NCI-H345 treated with DMSO at 0.1 percent for 48 hours (cell line): ENCODE measurements at regions not wholly inside any gene's neighbourhood (a gene's known extent, or its start where the extent isn't known, plus 50 kb on each side); places are given as distances from the start of the nearest gene placed in this dataset.

Source experiments
- DNase-seq: peaks from one replicate; lab custom pipeline; 2025; ENCODE audit not compliant: unreplicated experiment; lab: John Stamatoyannopoulos, UW

- DNase-seq, result no peak
These were observed 62.1 kb downstream of the VCX3A start for GRCh38 chrX:6472652-6473342.

- no peak for DNase-seq
These were observed 66.2 kb downstream of the VCX3A start for GRCh38 chrX:6468706-6469105.

- no peak for DNase-seq
These were observed 69.2 kb downstream of the VCX3A start for GRCh38 chrX:6465756-6466155.

- DNase-seq, result no peak
These were observed 70.2 kb downstream of the VCX3A start for GRCh38 chrX:6464726-6465125.

GRCh38 chrX:6460893-6461490 lies 73.9 kb downstream of the VCX3A start:
- no peak for DNase-seq

- DNase-seq, result no peak
These were observed 78.7 kb downstream of the VCX3A start for GRCh38 chrX:6456196-6456595.

GRCh38 chrX:6449946-6450345 lies 85.0 kb downstream of the VCX3A start:
- DNase-seq, result no peak

GRCh38 chrX:6448003-6448402 lies 86.9 kb downstream of the VCX3A start:
- no peak for DNase-seq

GRCh38 chrX:6446582-6446981 lies 88.3 kb downstream of the VCX3A start:
- DNase-seq, result no peak

- no peak for DNase-seq
These were observed 94.3 kb downstream of the VCX3A start for GRCh38 chrX:6440648-6441047.

- no peak for DNase-seq
These were observed 102.7 kb downstream of the VCX3A start for GRCh38 chrX:6432226-6432625.

- no peak for DNase-seq
These were observed 127.4 kb downstream of the VCX3A start for GRCh38 chrX:6407542-6407941.

- DNase-seq, result no peak
These were observed 148.1 kb downstream of the VCX3A start for GRCh38 chrX:6386837-6387236.

GRCh38 chrX:6384921-6385320 lies 150.0 kb downstream of the VCX3A start:
- DNase-seq, result no peak

GRCh38 chrX:6384371-6384770 lies 150.5 kb downstream of the VCX3A start:
- no peak for DNase-seq

GRCh38 chrX:6383917-6384316 lies 151.0 kb downstream of the VCX3A start:
- DNase-seq, result peak; percentile 70

- no peak for DNase-seq
These were observed 151.4 kb downstream of the VCX3A start for GRCh38 chrX:6383488-6383887.

- DNase-seq, result no peak
These were observed 152.6 kb downstream of the VCX3A start for GRCh38 chrX:6382284-6382683.

GRCh38 chrX:6377103-6377764 lies 148.6 kb upstream of the NLGN4X start:
- DNase-seq, result no peak

GRCh38 chrX:6374556-6374955 lies 145.9 kb upstream of the NLGN4X start:
- DNase-seq, result no peak

GRCh38 chrX:6372981-6373380 lies 144.3 kb upstream of the NLGN4X start:
- no peak for DNase-seq

GRCh38 chrX:6371353-6371752 lies 142.7 kb upstream of the NLGN4X start:
- no peak for DNase-seq
